GM18517 (cell line): ENCODE measurements at regions not wholly inside any gene's neighbourhood (a gene's known extent, or its start where the extent isn't known, plus 50 kb on each side); places are given as distances from the start of the nearest gene placed in this dataset.

Experiments
- ATAC-seq: cut with Tn5 transposase; IDR thresholded peaks from one replicate; pipeline ENCODE4 v1.9.1; 2021; ENCODE audit warnings: mild to moderate bottlenecking, moderate library complexity; ENCODE audit not compliant: unreplicated experiment

GRCh38 chr4:96894621-96895020 lies 1054.7 kb downstream of the PDHA2 start:
- ATAC-seq = no peak

DNA sequence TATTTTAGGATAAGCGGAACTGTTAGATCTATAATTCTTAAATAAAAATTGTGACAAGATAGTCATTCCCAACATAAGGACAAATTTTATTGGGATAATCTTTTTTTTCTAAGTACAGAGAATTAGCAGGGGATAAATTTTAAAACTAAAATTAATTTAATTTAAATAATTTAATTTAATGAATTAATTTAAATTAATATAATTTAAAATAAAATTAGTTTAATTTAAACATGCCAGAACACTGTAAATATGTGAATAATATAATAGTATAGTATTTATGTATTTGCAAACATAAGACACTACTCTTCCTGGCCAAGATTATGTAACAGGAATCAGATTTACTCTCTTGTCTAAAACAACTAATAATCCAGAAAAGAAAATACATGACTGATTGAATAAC lies 1055.9 kb downstream of the PDHA2 start:
- no peak for ATAC-seq

- no peak for ATAC-seq
Observed at GRCh38 chr4:96912716-96913115, 1072.8 kb downstream of the PDHA2 start.

DNA sequence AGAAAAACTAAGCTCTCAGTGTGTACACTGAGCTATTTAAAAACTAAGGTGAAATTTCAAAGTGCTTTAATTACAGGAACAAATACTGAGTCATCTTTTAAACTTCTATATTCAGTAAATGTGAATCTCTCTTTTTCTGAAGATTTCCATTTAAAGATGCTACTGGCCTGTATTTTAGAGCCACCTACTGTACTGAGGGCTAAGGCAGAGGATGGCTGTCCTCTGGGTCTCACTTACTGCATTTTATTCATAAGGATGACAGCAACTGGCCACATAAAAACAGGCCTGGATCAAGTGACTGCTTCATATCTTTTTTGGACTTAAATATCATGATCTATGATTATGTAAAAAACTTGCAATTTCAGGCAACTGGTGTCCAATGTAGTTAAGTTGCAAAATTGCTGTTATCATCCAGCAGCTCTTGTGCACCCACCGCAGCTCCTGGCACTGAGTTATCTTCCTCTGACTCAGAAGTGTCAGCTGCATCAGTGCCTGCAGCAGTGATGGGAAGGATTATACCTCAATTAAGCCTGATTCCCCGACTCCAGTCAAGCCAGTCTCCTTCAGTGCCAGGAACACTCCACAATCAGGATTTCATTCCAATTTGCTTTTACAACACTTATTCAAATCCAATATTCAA lies 1073.7 kb downstream of the PDHA2 start:
- no peak for ATAC-seq

- no peak for ATAC-seq
Observed at GRCh38 chr4:96916711-96917110, 1076.8 kb downstream of the PDHA2 start.

DNA sequence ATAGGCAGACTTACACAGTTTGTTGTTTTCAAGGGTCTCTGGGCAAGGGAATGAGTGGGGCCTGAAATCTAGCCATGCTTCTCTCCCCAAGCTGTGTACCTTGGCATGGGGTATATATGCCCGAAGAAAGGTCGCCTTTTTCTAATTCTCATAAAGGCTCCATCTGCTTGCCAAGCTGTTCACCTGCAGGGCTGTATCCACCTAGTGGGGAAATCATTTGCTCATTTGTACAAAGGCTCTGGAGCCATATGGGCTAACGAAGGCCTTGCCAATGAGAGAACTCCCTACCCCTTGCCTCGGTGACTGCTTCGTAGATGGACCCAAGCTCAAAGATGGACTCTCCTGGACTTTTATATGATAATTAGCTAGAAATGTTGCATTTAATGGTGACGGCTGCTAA lies 1097.0 kb downstream of the PDHA2 start:
- no peak for ATAC-seq

DNA sequence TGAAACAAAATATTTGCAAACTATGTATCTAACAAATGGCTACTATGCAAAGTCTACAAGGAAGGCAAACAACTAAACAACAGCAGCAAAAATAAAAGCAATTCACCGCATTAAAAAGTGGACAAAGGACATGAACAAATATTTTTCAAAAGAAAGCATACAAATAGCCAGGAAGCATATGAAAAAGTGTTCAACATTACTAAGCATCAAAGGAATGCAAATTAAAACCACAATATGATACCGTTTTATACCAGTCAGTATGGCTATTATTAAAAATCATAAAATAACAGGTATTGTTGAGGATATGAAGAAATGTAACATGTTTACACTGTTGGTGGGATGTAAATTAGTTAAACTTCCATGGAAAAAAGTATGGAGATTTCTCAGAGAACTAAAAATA lies 1106.7 kb downstream of the PDHA2 start:
- ATAC-seq = no peak

DNA sequence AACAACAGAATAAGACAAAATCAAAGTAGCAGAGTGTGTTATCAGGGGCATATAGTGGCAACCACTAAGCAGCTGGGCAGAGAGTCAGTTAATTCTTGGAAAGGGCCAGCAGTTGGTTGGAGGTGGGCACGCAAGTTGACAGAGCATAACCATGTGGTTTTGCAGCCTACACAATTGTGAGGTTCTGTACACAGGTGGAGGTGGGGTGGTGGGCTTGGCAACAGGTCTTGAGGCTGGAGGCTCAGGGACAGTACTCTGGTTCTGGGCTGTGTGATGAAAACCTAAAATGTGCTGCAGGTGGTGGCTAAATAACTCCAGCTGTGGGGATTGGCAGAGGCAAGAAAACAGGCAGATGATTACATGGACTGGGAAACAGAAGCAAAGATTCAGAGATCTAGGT lies 1112.7 kb downstream of the PDHA2 start:
- no peak for ATAC-seq

DNA sequence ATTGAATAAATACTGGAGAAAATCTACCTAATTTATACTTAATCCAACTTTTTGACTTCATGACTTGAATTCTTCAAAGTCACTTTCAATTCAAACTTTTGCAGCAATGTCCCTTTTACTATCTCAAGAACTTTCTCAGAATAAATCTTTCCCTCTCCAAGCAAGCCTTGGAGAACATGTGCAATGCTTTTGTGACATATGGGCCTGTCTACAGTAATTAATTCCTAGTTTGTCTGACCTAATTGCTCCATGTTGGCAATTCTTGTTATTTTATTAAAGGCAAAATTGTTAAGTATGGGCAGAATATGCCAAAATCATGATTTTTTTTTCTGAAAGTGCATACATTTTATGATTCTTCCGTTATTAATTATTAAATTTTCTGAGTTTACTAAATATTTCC lies 1115.3 kb downstream of the PDHA2 start:
- ATAC-seq = no peak

GRCh38 chr4:96955691-96956090 lies 1115.8 kb downstream of the PDHA2 start:
- no peak for ATAC-seq

- ATAC-seq = no peak
Observed at GRCh38 chr4:96969455-96969854, 1129.6 kb downstream of the PDHA2 start.

DNA sequence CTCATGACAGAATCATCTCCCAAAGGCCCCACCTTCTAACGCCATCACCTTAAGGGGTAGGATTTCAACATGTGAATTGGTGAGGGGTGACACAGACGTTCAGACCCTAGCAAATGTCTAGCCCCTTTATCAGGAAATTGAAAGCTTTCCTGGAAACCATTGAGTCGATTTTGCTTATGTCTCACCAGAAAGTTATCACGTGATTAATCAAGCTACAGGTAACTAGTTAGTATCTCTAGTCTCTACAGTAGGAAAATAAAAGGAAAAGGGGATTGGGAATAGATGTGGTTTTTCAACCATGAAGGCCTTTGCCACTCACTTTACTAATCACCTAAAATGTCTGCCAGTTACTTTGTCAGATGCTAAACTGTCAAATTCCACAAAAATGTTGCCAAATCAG lies 1133.0 kb downstream of the PDHA2 start:
- ATAC-seq = no peak

- no peak for ATAC-seq
Observed at GRCh38 chr4:96974295-96974694, 1134.4 kb downstream of the PDHA2 start.

DNA sequence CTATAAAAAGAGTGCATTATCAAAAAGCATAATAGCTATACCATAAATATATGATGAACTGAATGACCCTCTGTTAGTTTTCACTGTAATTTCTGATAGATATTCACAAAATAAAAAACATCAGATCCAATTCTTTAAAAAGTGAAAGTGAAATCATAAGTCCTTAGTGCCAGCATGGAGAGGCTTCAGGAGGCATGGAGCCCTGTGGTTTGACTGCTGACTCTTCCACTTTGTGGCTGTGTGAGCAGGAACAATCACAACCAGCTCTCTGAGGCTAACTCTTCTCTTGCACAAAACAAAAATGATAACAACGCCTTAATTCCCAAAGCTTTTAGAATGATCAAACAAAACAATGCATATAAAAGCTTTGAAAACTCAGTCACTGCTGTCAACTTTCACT lies 1143.9 kb downstream of the PDHA2 start:
- ATAC-seq = no peak

GRCh38 chr4:96986816-96987215 lies 1146.9 kb downstream of the PDHA2 start:
- no peak for ATAC-seq

- no peak for ATAC-seq
Observed at GRCh38 chr4:96991083-96991482, 1151.2 kb downstream of the PDHA2 start.

DNA sequence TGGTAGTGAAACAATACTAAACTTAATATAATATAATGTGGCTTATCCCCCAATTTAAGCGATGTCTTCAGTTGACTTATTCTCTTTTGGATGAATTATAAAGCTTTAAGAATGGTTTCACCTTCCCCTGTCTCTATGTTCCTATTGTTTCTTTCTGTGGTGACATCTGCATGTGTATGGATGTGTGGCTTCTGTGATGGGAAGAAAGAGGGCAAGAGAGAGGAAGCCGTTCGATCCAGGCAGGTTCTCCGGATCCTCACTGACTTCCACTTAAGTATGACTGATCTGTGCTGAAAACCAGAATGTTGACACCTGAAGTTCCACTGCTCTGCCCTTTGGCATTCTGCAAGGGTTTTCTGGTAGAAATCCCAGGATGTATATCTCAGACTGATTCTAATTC lies 1150.8 kb downstream of the STPG2 start:
- no peak for ATAC-seq

DNA sequence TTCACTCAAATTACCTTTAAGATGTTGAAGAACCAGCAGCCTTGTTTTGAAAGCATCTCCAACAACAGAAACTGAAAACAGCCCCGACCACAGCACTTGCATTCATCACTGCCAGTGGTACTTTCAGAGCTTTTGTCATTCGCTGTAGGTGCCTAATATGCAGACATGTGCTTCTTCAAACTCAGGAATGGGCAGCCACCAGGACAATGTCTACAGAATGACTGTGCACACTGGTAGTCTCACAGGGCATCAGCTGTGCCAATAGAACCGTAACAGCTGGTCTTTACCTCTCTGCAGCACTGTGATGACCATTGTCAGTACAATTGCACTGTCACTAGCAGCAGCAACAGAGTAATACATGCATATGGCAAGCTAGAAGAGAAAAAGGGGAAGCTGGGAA lies 1149.7 kb downstream of the STPG2 start:
- ATAC-seq = no peak

DNA sequence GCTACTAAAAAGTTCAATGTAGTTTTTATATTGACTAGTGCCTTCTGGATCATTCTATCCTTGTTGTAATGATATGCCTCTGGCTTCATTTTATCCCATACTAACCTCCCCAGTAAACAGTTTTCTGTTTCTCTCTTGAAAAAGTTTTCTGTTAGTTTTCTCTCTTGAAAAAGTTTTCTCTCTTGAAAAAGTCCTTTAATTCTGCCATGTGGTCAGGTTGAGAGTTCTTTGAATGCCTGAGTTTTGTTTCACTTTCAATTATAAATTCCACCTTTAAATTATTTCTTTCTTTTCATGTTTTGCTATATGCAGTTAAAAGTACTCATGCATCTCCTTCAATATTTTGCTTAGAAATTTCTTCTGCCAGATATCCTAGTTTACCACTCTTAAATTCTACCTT lies 1139.6 kb downstream of the STPG2 start:
- ATAC-seq = no peak

DNA sequence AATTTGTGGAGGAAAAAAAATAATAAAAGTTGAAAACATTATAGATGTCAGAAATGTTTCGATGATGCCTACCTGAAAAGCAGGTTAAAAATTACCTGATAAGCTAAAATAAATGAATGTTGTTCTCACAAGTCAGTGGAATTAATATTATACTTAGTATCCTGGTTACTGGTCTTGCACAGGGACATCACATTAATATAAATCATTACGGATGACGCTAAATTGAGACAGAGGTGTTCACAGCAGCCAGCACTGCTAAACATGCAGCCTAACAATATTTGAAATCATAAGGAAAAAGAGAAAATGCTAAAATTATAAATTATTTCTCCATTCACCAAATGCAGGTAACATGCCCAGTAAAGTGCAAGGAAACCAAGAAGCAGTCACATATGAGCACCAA lies 1130.0 kb downstream of the STPG2 start:
- ATAC-seq = no peak

DNA sequence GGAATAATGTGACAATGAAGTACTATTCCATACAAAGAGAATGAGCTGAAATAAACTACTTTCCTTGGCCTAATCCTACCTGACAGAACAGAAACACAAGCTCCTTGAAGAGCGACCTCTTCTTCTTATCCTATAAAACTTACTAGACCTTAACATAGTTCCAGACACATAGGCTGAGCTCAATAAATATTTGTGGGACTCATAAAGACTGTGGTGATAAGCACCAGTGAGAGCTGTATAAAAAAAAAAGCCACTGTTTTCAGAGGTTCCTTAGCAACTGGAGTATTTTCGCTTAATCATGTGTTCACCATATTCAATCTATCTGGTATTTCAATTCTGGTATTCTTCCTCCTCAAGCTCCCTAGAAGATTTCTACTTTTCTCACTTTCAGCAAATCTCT lies 1129.6 kb downstream of the STPG2 start:
- no peak for ATAC-seq

DNA sequence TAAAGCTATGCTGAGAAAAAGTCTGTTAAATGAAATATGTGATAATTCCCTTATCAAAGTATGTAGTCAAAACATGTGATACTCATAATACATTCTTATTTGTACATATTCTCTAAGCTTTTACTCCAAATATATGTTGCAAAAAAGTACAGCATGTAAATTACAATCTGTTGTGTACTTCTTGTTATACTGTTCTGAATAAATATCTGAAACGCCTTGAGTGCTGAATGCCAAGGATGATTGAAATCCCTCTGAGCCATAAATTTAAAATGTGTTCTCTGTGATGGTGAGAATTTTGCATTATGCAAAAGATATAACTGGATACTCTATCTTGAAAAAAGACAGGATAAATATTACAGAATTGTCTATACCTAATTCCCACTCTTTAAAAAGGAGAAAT lies 1128.0 kb downstream of the STPG2 start:
- ATAC-seq = no peak

DNA sequence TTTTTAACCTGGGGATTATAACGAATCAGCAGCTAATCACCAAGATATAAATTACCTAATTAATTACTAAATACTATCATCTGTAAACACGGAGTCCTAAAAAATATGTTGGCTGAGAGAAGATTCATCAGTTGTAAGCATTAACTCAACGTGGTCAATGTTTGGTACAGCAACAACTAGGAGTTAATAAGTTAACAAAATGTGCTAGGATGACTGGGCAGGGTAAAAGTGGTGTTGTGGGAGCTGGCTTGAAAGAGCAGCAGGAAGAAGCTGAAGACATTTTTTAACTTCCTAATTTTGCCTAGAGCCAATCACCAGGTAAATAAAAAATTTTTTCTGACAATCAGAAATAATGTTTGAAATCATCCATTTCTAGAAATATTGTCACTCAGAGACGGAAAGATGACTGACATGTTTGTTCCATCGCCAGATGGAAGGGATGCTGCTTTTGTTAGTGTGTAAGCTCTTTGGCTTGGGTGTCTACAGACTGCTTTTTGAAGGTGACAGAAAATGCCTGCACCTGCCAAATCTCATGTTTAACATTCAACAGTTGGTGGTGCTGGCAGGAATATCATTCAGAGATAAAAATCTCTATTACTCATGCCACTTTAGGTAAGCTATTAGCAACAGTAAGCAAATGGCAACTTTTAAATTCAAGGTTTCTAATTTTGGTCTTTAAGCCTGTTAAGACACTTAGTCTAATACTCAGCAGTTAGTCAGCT lies 1126.9 kb downstream of the STPG2 start:
- no peak for ATAC-seq
